OCI-LY1 (cell line): ENCODE measurements at regions not wholly inside any gene's neighbourhood (a gene's known extent, or its start where the extent isn't known, plus 50 kb on each side); places are given as distances from the start of the nearest gene placed in this dataset.

Source experiments
- H2AFZ ChIP-seq: fragments of 200-600 bp; sonication (generic), shearing (Covaris generic); 2 replicates; pipeline ENCODE4 v1.6.0; 2014; ENCODE audit warnings: antibody characterized with exemption, mild to moderate bottlenecking, low read length
- H3F3A ChIP-seq: fragments of 200-600 bp; sonication (generic), shearing (Covaris generic); 2 replicates; pipeline ENCODE4 v1.6.0; 2014; ENCODE audit warnings: mild to moderate bottlenecking, antibody characterized with exemption, low read length, moderate library complexity; ENCODE audit not compliant: insufficient read depth
- H3K27ac ChIP-seq: fragments of 200-600 bp; sonication (generic); 2 replicates; pipeline ENCODE4 v1.5.1; 2014; ENCODE audit warnings: low read length, mixed run types, mild to moderate bottlenecking, low read depth; ENCODE audit not compliant: poor library complexity, severe bottlenecking
- H3K27me3 ChIP-seq: fragments of 200-600 bp; sonication (generic); 2 replicates; pipeline ENCODE4 v1.6.0; 2014; ENCODE audit warnings: antibody characterized with exemption, mild to moderate bottlenecking, low read length, moderate library complexity; ENCODE audit not compliant: insufficient read depth
- H3K36me3 ChIP-seq: fragments of 200-600 bp; sonication (generic); 2 replicates; pipeline ENCODE4 v1.6.1; 2014; ENCODE audit warnings: mild to moderate bottlenecking, antibody characterized with exemption, low read length, moderate library complexity, mixed read lengths; ENCODE audit not compliant: insufficient read depth
- H3K4me1 ChIP-seq: fragments of 200-600 bp; sonication (generic); 2 replicates; pipeline ENCODE4 v1.5.1; 2014; ENCODE audit warnings: mild to moderate bottlenecking, low read length, moderate library complexity; ENCODE audit not compliant: insufficient read depth, severe bottlenecking
- H3K4me2 ChIP-seq: fragments of 200-600 bp; sonication (generic), shearing (Covaris generic); 2 replicates; pipeline ENCODE4 v1.6.1; 2014; ENCODE audit warnings: low read length
- H3K4me3 ChIP-seq: fragments of 200-600 bp; sonication (generic); 2 replicates; pipeline ENCODE4 v1.5.1; 2014; ENCODE audit warnings: low read length, low read depth, mild to moderate bottlenecking, mixed read lengths; ENCODE audit not compliant: poor library complexity, severe bottlenecking
- H3K79me2 ChIP-seq: fragments of 200-600 bp; shearing (Covaris generic); 2 replicates; pipeline ENCODE4 v1.6.1; 2016; ENCODE audit warnings: mixed run types, low read length, mixed read lengths; ENCODE audit not compliant: insufficient read depth
- H3K9ac ChIP-seq: fragments of 200-600 bp; sonication (generic), shearing (Covaris generic); 2 replicates; pipeline ENCODE4 v1.6.1; 2014; ENCODE audit warnings: mild to moderate bottlenecking, low read length, mixed read lengths
- H3K9me2 ChIP-seq: fragments of 200-600 bp; sonication (generic), shearing (Covaris generic); 2 replicates; pipeline ENCODE4 v1.6.1; 2014; ENCODE audit warnings: low read depth, mild to moderate bottlenecking, low read length, mixed read lengths
- H3K9me3 ChIP-seq: fragments of 200-600 bp; shearing (Covaris generic); 2 replicates; pipeline ENCODE4 v1.6.1; 2014; ENCODE audit warnings: low read length, mixed read lengths
- H4K20me1 ChIP-seq: fragments of 200-600 bp; sonication (generic), shearing (Covaris generic); 2 replicates; pipeline ENCODE4 v1.6.0; 2016; ENCODE audit warnings: mild to moderate bottlenecking, low read length; ENCODE audit not compliant: insufficient read depth
- CTCF ChIP-seq: fragments of 200-600 bp; sonication (generic), shearing (Covaris generic); IDR thresholded peaks from 2 replicates; pipeline ENCODE4 v1.5.1; 2017; ENCODE audit warnings: mild to moderate bottlenecking, antibody characterized with exemption, low read length, moderate library complexity, mixed read lengths
- EZH2 ChIP-seq: fragments of 200-600 bp; sonication (generic), shearing (Covaris generic); IDR thresholded peaks from 2 replicates; pipeline ENCODE4 v1.8.0; 2017; ENCODE audit warnings: borderline replicate concordance, mixed run types, mild to moderate bottlenecking, antibody characterized with exemption, low read length, moderate library complexity, mixed read lengths

GRCh38 chr1:240001177-240001740 is 90.4 kb upstream of the FMN2 start:
- Histone ChIP-seq H3K27ac (no peak overlapping the region), H3K4me1 (no peaks in the 10 kb centered on the region), H2AFZ (no peak overlapping the region), H3K9me2 (no peaks in the 10 kb centered on the region), H3K9ac (no peak overlapping the region), H3K79me2 (no peaks in the 10 kb centered on the region), H3K27me3 (no peaks in the 10 kb centered on the region), H3K9me3 (no peaks in the 10 kb centered on the region), H3F3A (no peaks in the 10 kb centered on the region), H4K20me1 (no peaks in the 10 kb centered on the region), H3K36me3 (no peaks in the 10 kb centered on the region), H3K4me2 (no peak overlapping the region), H3K4me3 (no peak overlapping the region)
- TF ChIP-seq EZH2: no peak
- TF ChIP-seq CTCF: no peak

- Histone ChIP-seq H4K20me1 (no peaks in the 10 kb centered on the region), H3K4me1 (no peaks in the 10 kb centered on the region), H3K36me3 (no peaks in the 10 kb centered on the region), H3K79me2 (no peaks in the 10 kb centered on the region), H3K9me3 (no peaks in the 10 kb centered on the region), H3K9ac (no peak overlapping the region), H3K9me2 (no peaks in the 10 kb centered on the region), H3K4me2 (no peak overlapping the region), H3K27me3 (no peaks in the 10 kb centered on the region), H3K4me3 (no peak overlapping the region), H3F3A (no peaks in the 10 kb centered on the region), H3K27ac (no peak overlapping the region), H2AFZ (no peak overlapping the region)
- TF ChIP-seq CTCF (peak; percentile 67), EZH2 (no peak)
These were observed 87.5 kb upstream of the FMN2 start for GRCh38 chr1:240004086-240004749.

GRCh38 chr1:240005997-240006650 is 85.6 kb upstream of the FMN2 start:
- Histone ChIP-seq H3K27me3 (no peaks in the 10 kb centered on the region), H3K4me3 (no peak overlapping the region), H3K4me2 (no peak overlapping the region), H3K4me1 (no peaks in the 10 kb centered on the region), H4K20me1 (no peaks in the 10 kb centered on the region), H3K9me2 (no peaks in the 10 kb centered on the region), H2AFZ (no peak overlapping the region), H3K9me3 (no peaks in the 10 kb centered on the region), H3F3A (no peaks in the 10 kb centered on the region), H3K36me3 (no peaks in the 10 kb centered on the region), H3K27ac (no peak overlapping the region), H3K79me2 (no peaks in the 10 kb centered on the region), H3K9ac (no peak overlapping the region)
- TF ChIP-seq CTCF: no peak
- no peak for TF ChIP-seq EZH2
